ENCODE measurements at regions not wholly inside any gene's neighbourhood (a gene's known extent, or its start where the extent isn't known, plus 50 kb on each side); places are given as distances from the start of the nearest gene placed in this dataset.

GRCh38 chr3:132821314-132821713, 99.1 kb upstream of the NPHP3 start:
- TF ChIP-seq CTCF (IDR thresholded peaks at IDR 0.05; ENCODE audit: low read depth, low read length) (no peak), POLR2A (IDR thresholded peaks at IDR 0.05; ENCODE audit: extremely low read depth, insufficient read length) (no peak)
